HG02943 (cell line): ENCODE measurements at regions not wholly inside any gene's neighbourhood (a gene's known extent, or its start where the extent isn't known, plus 50 kb on each side); places are given as distances from the start of the nearest gene placed in this dataset.

Experiments
- ATAC-seq: cut with Tn5 transposase; IDR thresholded peaks from one replicate; pipeline ENCODE4 v1.9.1; 2021; ENCODE audit warnings: mild to moderate bottlenecking, low read depth, moderate library complexity; ENCODE audit not compliant: unreplicated experiment

- ATAC-seq = no peak
Observed at GRCh38 chr11:15859411-15859810, 496.9 kb downstream of the SOX6 start.

GRCh38 chr11:15861256-15861655, 495.1 kb downstream of the SOX6 start:
- ATAC-seq = no peak

GRCh38 chr11:15863411-15863810, 492.9 kb downstream of the SOX6 start:
- ATAC-seq = no peak

- ATAC-seq = no peak
Observed at GRCh38 chr11:15864026-15864805, 492.1 kb downstream of the SOX6 start.

GRCh38 chr11:15865212-15865987, 490.9 kb downstream of the SOX6 start:
- ATAC-seq = no peak

- no peak for ATAC-seq
Observed at GRCh38 chr11:15867871-15868270, 488.5 kb downstream of the SOX6 start.

- ATAC-seq = no peak
Observed at GRCh38 chr11:15870911-15871310, 485.4 kb downstream of the SOX6 start.

GRCh38 chr11:15871904-15872626, 484.3 kb downstream of the SOX6 start:
- no peak for ATAC-seq

GRCh38 chr11:15873501-15873900, 482.8 kb downstream of the SOX6 start:
- no peak for ATAC-seq

- ATAC-seq = no peak
Observed at GRCh38 chr11:15874704-15875103, 481.6 kb downstream of the SOX6 start.

GRCh38 chr11:15875393-15875792, 481.0 kb downstream of the SOX6 start:
- no peak for ATAC-seq

GRCh38 chr11:15875943-15876342, 480.4 kb downstream of the SOX6 start:
- no peak for ATAC-seq

- no peak for ATAC-seq
Observed at GRCh38 chr11:15878756-15879155, 477.6 kb downstream of the SOX6 start.

- no peak for ATAC-seq
Observed at GRCh38 chr11:15880291-15880690, 476.1 kb downstream of the SOX6 start.

GRCh38 chr11:15882876-15883454, 473.4 kb downstream of the SOX6 start:
- ATAC-seq = no peak

- ATAC-seq = no peak
Observed at GRCh38 chr11:15883455-15883920, 472.9 kb downstream of the SOX6 start.

- ATAC-seq = no peak
Observed at GRCh38 chr11:15884141-15884540, 472.2 kb downstream of the SOX6 start.

GRCh38 chr11:15884777-15885540, 471.4 kb downstream of the SOX6 start:
- no peak for ATAC-seq

GRCh38 chr11:15885854-15886253, 470.5 kb downstream of the SOX6 start:
- ATAC-seq = no peak

- no peak for ATAC-seq
Observed at GRCh38 chr11:15886299-15886698, 470.0 kb downstream of the SOX6 start.
